ENCODE measurements at regions not wholly inside any gene's neighbourhood (a gene's known extent, or its start where the extent isn't known, plus 50 kb on each side); places are given as distances from the start of the nearest gene placed in this dataset.

DNA sequence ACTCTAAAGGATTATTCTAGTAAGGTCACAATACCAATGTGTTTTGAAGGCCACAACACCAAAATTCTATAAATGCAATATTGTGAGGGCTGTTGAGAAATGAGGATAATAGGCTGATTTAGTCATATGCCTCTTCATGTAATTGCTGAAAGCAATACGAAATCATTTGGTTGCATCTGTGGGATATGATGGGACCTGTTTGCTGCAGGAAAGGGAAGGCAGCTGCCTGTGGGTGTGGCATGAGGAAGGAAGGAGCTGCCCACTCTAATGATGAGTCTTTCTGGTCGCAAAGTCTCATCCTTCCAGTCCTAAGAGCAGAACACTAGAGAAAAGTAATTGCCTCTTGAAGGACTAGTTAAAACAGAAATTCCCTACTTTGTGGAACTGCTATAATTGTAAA, 245.3 kb upstream of the ZPLD1 start:
- Mint-ChIP-seq H3K27me3 (no peaks in the 10 kb centered on the region), H3K4me3 (no peak overlapping the region), H3K4me1 (peaks cover 19% of the 10 kb centered on the region), H3K9me3 (peaks cover 0 to 4% of the 10 kb centered on the region in 2 donors), H3K27ac (no peak overlapping the region)
- DNase-seq = no peak
- ATAC-seq = no peak

DNA sequence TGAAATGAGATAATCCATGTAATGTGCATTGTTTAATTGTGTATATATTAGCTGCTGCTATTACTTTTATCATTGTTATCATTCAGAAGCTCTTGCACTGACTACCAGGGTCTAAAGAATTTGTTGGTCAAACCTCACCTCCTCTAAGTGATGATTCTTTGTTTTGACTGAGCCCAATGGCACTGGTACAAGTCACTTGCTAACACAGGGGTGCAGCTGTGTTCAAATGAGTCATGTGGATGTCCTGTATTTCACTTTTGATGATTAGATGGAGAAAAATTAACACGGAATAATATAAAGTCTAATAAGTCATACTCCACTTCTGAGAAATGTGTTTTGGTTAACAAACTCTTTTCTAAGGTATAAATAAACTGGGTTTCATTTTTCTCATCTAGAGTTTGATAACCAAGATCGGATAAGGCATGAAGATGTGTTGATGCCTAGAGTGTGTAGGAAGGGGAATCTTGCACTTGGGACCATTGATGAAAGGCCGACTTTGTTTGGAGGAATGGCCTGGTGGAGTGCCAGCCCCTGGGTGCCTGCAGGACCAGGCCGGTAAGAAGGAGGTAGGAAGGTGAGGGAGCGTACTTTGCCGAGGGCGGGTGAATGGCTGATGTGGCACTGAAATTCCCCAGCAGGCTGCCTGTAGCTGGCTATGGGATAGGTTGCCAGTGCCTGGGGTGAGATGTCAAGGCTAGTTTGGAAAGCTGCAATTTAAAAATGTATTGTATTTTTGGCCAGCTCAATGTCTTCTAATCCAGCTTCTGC, 244.7 kb upstream of the ZPLD1 start:
- no peak for ATAC-seq
- DNase-seq = no peak
- Mint-ChIP-seq H3K9me3 (peaks cover 0 to 4% of the 10 kb centered on the region in 2 donors), H3K4me3 (no peak overlapping the region), H3K4me1 (peaks cover 23% of the 10 kb centered on the region), H3K27me3 (no peaks in the 10 kb centered on the region), H3K27ac (no peak overlapping the region)

DNA sequence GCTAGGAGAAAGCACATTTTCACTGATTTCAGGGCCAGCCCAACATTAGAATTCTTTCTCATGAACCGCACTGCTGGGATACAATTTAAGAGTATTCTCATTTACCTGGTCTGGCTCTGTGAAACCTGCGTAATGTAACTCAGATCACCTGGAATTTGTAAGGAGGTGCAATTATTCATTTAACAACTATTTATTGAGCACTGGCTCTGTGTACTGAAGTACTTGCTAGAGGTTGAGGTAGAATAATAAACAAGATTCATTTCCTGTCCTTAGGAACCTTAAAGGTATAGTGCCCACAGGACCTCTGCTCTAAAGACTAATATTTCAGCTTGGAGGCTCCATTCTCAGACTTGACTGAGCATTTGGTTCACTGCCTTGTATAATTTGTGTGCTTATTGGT, 242.2 kb upstream of the ZPLD1 start:
- DNase-seq (no peak), ATAC-seq (no peak)
- H3K9me3 Mint-ChIP-seq = peaks cover 0 to 4% of the 10 kb centered on the region in 2 donors
- no peaks in the 10 kb centered on the region for H3K27me3 Mint-ChIP-seq
- no peak overlapping the region for H3K4me3 Mint-ChIP-seq
- no peak overlapping the region for H3K27ac Mint-ChIP-seq
- peaks cover 26% of the 10 kb centered on the region for H3K4me1 Mint-ChIP-seq

DNA sequence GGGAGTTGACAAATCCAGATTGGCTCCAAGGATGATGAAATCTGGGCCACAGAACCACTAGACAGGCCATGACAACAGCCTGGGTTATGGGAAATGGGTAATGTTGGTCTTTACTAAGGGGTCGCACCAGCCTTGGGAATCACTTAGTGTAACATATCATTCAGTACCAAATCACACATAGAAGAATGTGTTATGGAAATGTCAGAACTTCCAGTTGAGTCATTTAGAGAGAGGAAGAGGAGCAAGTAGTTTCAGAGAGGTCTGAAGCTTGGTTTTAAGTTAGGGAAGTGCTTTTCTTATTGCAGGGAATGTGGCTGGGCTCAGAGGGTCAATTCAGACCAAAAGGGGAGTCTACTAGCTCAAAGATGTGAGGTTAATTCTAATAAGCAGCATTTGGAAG, 241.6 kb upstream of the ZPLD1 start:
- Mint-ChIP-seq H3K4me3 (peak overlapping the region in 1 of 2 donors; percentile 4), H3K27ac (peak overlapping the region in 1 of 2 donors; percentile 36), H3K27me3 (no peaks in the 10 kb centered on the region), H3K9me3 (peaks cover 0 to 4% of the 10 kb centered on the region in 2 donors), H3K4me1 (peaks cover 26% of the 10 kb centered on the region)
- DNase-seq (no peak), ATAC-seq (no peak)

DNA sequence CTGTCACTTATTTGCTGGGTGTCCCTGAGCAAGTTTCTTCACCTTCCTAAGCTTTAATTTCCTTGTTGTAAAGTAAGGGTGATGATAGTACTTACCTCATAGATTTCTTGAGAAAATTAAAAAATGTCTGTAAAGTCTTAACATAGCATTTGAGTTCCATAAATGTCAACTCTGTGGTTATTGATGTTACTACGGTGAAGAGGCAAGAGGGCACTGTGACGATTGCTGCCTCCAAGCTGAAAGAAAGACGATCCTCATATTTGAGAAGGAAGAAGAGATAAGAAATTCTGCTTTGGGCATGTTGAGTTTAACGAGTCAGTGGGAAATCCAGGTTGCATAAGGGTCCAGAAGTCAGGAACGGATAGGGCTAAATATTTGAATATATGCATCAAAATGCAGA, 240.8 kb upstream of the ZPLD1 start:
- DNase-seq = no peak
- Mint-ChIP-seq H3K4me3 (no peak overlapping the region), H3K27me3 (no peaks in the 10 kb centered on the region), H3K27ac (no peak overlapping the region), H3K4me1 (peaks cover 26% of the 10 kb centered on the region), H3K9me3 (peaks cover 0 to 4% of the 10 kb centered on the region in 2 donors)
- ATAC-seq = no peak

DNA sequence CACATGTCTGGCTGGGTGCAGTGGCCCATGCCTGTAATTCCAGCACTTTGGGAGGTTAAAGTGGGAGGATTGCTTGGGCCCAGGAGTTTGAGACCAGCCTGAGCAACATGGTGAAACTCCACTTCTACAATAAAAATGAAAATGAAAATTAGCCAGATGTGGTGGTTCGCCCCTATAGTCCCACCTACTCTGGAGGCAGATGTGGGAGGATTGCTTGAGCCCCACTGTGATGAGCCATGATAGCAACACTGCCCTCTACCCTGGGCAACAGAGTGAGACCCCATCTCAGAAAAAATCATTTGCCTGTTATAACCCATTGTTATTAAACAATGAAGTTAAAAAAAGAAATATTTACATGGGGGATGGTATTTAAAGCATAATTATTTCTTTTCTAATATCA, 240.1 kb upstream of the ZPLD1 start:
- DNase-seq (no peak), ATAC-seq (no peak)
- H3K4me1 Mint-ChIP-seq = peaks cover 20% of the 10 kb centered on the region
- H3K27me3 Mint-ChIP-seq = no peaks in the 10 kb centered on the region
- H3K27ac Mint-ChIP-seq = no peak overlapping the region
- H3K4me3 Mint-ChIP-seq = no peak overlapping the region
- peaks cover 0 to 4% of the 10 kb centered on the region in 2 donors for H3K9me3 Mint-ChIP-seq

GRCh38 chr3:102195198-102195948, 239.4 kb upstream of the ZPLD1 start:
- Mint-ChIP-seq H3K27ac (peak overlapping the region in 1 of 2 donors; percentile 84), H3K4me1 (peaks cover 20% of the 10 kb centered on the region), H3K27me3 (no peaks in the 10 kb centered on the region), H3K9me3 (peaks cover 0 to 4% of the 10 kb centered on the region in 2 donors), H3K4me3 (no peak overlapping the region)
- DNase-seq = no peak
- no peak for ATAC-seq

DNA sequence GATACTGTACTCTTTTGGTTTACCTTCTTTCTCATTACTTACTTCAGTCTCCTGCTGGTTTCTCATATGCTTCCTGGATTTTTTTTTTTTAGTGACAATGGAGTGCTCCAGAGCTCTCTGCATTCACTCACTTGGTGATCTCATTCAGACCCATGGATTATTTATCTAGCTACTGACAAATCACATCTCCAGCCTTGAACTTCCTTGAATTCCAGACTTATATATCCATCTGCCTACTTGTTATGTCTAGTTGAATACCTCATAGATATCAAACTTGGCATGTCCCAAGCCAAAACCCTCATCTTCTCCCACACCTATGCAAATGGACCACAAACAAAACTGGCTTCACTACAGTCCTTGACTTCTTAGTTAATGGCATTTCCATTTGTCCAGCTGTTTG, 234.7 kb upstream of the ZPLD1 start:
- DNase-seq (no peak), ATAC-seq (no peak)
- Mint-ChIP-seq H3K27me3 (no peaks in the 10 kb centered on the region), H3K4me3 (no peak overlapping the region), H3K27ac (no peak overlapping the region), H3K4me1 (peaks cover 3% of the 10 kb centered on the region), H3K9me3 (no peaks in the 10 kb centered on the region)

- no peaks in the 10 kb centered on the region for H3K4me1 Mint-ChIP-seq
- no peaks in the 10 kb centered on the region for H3K9me3 Mint-ChIP-seq
- H3K4me3 Mint-ChIP-seq = no peak overlapping the region
- no peaks in the 10 kb centered on the region for H3K27me3 Mint-ChIP-seq
- DNase-seq (no peak), ATAC-seq (no peak)
- no peak overlapping the region for H3K27ac Mint-ChIP-seq
Observed at GRCh38 chr3:102200560-102200959, 234.3 kb upstream of the ZPLD1 start.

DNA sequence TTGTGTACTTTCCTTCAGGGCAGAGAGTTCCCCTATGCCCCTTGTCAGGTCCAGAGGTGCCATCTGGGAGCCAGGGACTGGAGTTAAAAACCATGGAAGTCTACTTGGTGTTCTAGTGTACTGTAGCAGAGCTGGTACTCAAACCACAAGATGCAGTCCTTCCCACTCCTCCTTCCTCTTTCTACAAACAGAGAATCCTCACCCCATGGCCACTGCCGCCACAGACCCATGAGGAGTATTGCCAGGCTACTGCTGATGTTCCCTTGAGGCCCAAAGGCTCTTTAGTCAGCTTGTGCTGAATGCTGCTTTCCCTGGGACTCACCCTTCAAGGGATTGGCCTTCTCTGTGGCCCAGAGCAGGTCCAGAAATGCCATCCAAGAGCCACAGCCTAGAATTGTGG, 229.2 kb upstream of the ZPLD1 start:
- no peaks in the 10 kb centered on the region for H3K27me3 Mint-ChIP-seq
- H3K4me3 Mint-ChIP-seq = no peak overlapping the region
- no peak for ATAC-seq
- H3K9me3 Mint-ChIP-seq = peaks cover 6 to 10% of the 10 kb centered on the region in 2 donors
- no peak for DNase-seq
- no peak overlapping the region for H3K27ac Mint-ChIP-seq
- H3K4me1 Mint-ChIP-seq = no peaks in the 10 kb centered on the region

GRCh38 chr3:102206511-102207031, 228.2 kb upstream of the ZPLD1 start:
- H3K4me3 Mint-ChIP-seq = no peak overlapping the region
- no peaks in the 10 kb centered on the region for H3K4me1 Mint-ChIP-seq
- ATAC-seq (no peak), DNase-seq (no peak)
- H3K27me3 Mint-ChIP-seq = no peaks in the 10 kb centered on the region
- peaks cover 6 to 12% of the 10 kb centered on the region in 2 donors for H3K9me3 Mint-ChIP-seq
- no peak overlapping the region for H3K27ac Mint-ChIP-seq

DNA sequence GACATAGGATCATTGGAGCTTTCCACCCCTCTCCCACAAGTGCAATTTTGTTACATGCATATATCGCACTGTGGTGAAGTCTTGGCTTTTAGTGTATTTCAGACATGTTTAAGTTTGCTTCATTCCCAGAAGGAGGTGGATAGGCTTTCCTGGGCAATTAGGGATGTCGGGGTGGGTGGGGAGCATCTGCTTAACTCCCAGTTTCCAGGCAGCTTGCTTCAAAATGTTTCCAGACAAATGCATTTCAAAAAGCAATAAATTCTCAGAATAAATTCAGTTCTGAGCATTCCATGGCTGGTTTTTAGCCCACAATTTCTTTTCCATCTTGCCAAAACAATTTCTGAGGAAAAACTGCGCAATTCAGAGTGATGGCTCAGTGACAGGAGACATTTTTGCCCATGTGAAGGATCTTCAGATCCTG, 227.7 kb upstream of the ZPLD1 start:
- Mint-ChIP-seq H3K9me3 (peaks cover 6 to 18% of the 10 kb centered on the region in 2 donors), H3K4me1 (no peaks in the 10 kb centered on the region), H3K4me3 (no peak overlapping the region), H3K27me3 (no peaks in the 10 kb centered on the region), H3K27ac (no peak overlapping the region)
- no peak for DNase-seq
- ATAC-seq = no peak

- H3K4me1 Mint-ChIP-seq = no peaks in the 10 kb centered on the region
- H3K27ac Mint-ChIP-seq = no peak overlapping the region
- peaks cover 9 to 15% of the 10 kb centered on the region in 2 donors for H3K9me3 Mint-ChIP-seq
- DNase-seq = no peak
- ATAC-seq = no peak
- H3K27me3 Mint-ChIP-seq = no peaks in the 10 kb centered on the region
- H3K4me3 Mint-ChIP-seq = no peak overlapping the region
Observed at GRCh38 chr3:102215166-102215565, 219.6 kb upstream of the ZPLD1 start.

GRCh38 chr3:102223132-102223531, 211.7 kb upstream of the ZPLD1 start:
- H3K27me3 Mint-ChIP-seq = no peaks in the 10 kb centered on the region
- H3K9me3 Mint-ChIP-seq = peaks cover 0 to 9% of the 10 kb centered on the region in 2 donors
- peak; percentile 53 for ATAC-seq
- DNase-seq = no peak
- H3K27ac Mint-ChIP-seq = peak overlapping the region; percentile 27 to 78
- H3K4me3 Mint-ChIP-seq = peak overlapping the region in 1 of 2 donors; percentile 9
- H3K4me1 Mint-ChIP-seq = peaks cover 34% of the 10 kb centered on the region

- H3K4me3 Mint-ChIP-seq = no peak overlapping the region
- peaks cover 0 to 9% of the 10 kb centered on the region in 2 donors for H3K9me3 Mint-ChIP-seq
- no peak overlapping the region for H3K27ac Mint-ChIP-seq
- H3K4me1 Mint-ChIP-seq = peaks cover 34% of the 10 kb centered on the region
- DNase-seq (peak in 1 of 2 donors; percentile 35), ATAC-seq (peak; percentile 75)
- no peaks in the 10 kb centered on the region for H3K27me3 Mint-ChIP-seq
Observed at GRCh38 chr3:102224171-102224570, 210.6 kb upstream of the ZPLD1 start.

DNA sequence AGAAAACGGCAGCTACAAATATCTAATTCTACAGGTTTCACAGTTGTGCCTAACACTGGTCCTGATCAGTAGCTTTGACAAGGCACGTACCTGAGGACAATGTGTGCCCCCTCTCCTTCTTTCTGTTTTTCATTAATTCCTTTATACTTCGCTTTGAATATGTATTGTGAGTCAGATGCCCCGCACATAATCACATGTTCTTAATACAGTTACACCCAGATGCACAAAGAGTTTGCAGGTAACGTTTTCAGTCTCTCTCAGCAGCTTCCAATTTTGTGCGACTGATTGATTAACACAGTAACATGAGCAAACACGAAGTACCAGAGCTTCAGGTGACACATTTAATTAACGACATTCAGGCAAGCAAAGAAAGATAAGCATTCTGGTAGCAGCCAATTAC, 209.8 kb upstream of the ZPLD1 start:
- peaks cover 42% of the 10 kb centered on the region for H3K4me1 Mint-ChIP-seq
- peaks cover 0 to 4% of the 10 kb centered on the region in 2 donors for H3K9me3 Mint-ChIP-seq
- no peak for ATAC-seq
- DNase-seq = no peak
- no peaks in the 10 kb centered on the region for H3K27me3 Mint-ChIP-seq
- H3K4me3 Mint-ChIP-seq = no peak overlapping the region
- no peak overlapping the region for H3K27ac Mint-ChIP-seq
